NCI-H226 (cell line): ENCODE measurements at regions not wholly inside any gene's neighbourhood (a gene's known extent, or its start where the extent isn't known, plus 50 kb on each side); places are given as distances from the start of the nearest gene placed in this dataset.

Experiments used
- DNase-seq: peaks from one replicate; pipeline ENCODE4 v3.0.0-alpha.2; 2015

- DNase-seq, result no peak
Measured at GRCh38 chr2:71887196-71887595, 260.5 kb downstream of the CYP26B1 start.

DNA sequence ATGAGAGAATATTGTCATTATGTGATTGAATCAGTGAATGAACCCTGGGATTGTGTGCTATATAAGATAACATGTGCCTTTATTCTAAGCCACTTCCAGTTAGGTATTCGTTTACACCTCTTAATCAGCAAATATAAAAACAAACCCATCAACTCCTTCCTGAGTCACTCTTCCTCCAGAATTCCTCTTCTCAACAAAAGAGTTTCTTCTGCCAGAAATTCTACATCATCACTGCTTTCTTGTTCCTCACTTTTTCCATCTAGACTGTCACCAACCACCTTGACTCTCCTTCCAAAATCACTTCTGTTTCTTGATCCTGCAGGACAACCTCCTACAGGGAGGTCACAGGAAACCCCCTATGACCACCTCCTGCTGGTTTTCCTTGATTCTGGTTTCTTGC is 261.4 kb downstream of the CYP26B1 start:
- no peak for DNase-seq

- peak; percentile 48 for DNase-seq
Measured at GRCh38 chr2:71884303-71885042, 263.2 kb downstream of the CYP26B1 start.

- peak; percentile 86 for DNase-seq
Measured at GRCh38 chr2:71882949-71883472, 264.7 kb downstream of the CYP26B1 start.

- DNase-seq, result no peak
Measured at GRCh38 chr2:71882236-71882946, 265.3 kb downstream of the CYP26B1 start.

DNA sequence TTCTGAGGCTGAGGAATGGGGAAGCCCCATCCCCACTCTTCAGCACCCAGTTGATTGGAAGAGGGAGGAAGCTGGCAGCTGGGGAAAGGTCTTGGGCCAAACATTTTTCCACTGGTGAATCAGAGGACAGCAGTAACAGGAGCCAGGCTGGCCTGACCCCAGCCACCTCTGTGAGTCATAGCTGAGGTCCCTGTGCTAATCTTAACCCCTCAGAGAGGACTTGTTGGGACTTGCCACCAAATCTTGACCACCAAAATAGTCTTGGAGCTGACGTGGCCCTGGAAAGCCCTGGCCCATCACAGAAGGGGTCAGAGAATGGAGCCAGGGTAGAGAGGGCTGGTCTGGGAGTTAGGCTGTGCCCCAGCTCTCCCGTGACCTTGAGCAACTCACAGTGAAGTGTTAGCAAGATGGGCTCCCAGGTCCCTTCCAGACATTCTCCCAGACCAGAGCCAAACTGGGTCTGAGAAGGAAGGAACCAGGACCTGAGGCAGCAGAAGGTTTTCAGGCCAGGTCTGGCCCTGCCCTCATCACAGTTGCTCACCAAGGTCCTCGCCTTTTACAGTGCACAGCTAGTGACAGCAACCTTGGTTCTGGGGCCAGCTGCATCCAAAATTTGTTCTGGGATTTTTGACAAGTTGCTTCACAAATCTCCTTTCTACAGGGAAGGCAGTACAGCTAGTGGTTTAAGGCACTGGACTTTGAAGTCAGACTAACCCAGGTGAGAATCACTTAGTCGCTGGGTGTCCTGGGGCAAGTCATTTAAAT is 266.6 kb downstream of the CYP26B1 start:
- no peak for DNase-seq

GRCh38 chr2:71880287-71880686 is 267.4 kb downstream of the CYP26B1 start:
- no peak for DNase-seq

DNA sequence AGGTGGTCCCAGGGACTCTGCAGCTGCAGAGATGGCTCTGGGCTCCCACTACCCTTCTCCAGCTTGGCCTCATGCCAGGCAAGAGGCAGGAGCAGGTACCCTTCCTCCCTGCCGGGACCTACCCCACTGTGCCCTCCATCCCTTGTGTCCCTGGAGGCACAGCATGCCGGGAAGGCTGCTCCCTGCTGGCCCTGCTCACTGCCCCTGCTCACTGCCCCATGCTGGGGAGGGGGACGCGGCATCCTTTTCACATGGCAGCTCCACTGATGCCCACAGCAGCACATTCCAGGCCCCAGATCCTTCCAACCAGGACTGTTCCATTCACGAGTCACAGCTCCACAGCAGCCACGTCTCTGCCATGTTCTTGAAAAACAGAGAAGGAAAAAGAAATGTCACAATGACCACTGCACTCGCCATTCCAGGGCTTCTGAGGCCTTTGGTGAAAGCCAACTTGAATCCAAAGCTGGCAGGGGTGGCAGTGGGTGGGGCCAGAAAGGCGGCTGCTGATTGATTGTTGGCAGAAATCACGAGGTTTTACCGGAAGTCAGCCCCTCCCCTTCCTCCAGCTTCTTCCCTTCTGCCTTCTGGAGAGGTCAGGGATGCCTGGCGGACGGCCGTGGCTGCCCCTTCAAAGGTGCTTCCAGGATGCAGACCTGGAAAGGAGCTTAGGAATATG is 268.0 kb downstream of the CYP26B1 start:
- DNase-seq, result no peak

DNA sequence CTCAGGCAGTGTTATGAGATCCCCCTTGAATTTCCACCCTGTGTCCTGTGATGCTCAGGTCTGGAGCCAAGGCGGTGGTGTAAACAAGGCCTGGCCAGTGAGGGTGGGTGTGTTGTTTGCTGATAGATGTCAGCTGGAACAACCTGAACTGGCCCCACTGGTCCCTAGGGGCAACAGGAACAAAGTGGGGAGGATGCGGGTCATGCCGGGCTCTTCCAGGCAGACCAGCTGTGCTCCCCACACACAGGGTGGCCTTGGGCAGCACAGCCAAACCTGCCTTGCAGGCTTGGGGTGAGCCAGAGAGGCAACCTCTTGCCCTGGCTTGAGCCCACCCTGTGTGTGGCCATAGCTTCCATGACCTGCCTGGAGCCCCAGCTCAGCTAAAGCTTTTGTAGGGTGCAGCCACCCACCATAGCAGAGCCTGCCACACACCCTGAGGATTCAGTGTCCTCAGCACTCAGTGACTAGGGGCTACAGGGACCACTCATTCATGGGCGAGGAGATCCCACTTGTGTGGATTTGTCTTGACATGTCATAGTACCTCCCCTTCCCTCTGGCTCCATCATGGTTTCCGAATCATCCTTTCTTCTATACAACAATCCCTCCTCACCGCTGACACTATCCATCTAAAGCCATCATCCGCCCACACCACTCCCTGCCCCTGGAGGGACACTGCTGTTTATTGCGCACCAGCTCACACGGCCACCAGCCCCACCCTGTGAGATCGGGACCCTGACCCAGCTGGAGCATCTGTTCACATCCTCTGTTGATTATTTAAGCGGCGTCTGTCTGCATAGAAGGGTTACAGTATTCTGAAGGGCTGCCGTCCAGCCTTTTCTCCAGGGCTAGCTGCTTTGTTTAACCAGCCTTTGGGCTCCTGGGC is 268.8 kb downstream of the CYP26B1 start:
- DNase-seq, result no peak

DNA sequence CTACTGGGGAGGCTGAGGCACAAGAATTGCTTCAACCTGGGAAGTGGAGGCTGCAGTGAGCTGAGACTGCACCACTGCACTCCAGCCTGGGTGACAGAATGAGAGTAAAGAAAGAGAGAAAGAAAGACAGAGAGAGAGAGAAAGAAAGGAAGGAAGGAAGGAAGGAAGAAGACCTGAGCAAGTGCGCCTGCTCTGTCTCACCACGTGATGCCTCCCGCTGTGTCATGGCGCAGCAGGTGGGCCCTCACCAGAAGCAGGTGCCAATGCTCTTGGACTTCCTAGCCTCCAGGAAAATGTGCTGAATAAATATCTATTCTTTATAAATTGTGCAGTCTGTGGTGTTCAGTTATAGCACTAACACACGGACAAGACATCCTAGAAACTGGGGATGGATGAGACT is 270.0 kb downstream of the CYP26B1 start:
- no peak for DNase-seq

GRCh38 chr2:71876542-71877451 is 270.9 kb downstream of the CYP26B1 start:
- DNase-seq, result no peak

GRCh38 chr2:71872466-71873051 is 275.1 kb downstream of the CYP26B1 start:
- no peak for DNase-seq

GRCh38 chr2:71865391-71865965 is 282.2 kb downstream of the CYP26B1 start:
- DNase-seq, result no peak

GRCh38 chr2:71864085-71864484 is 283.6 kb downstream of the CYP26B1 start:
- no peak for DNase-seq

DNA sequence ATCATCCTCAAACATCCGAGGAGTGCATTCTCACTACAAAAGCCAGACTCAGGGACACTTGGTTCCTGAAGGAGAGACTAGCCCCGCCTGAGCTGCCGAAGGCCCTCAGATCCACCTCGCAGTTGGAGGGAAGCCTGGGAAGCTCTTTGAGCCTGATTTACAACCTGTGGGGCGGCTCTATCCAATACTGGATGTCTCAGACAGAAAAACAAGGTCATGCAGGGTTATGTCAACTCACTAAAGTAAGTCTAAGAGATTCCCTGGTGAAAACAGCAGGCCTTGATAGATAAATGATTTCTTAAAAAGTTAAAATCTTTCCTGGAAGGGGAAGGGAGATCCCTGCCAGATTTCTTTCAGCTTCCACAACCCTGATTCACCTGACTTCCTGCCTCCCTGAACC is 284.3 kb downstream of the CYP26B1 start:
- DNase-seq, result no peak

DNA sequence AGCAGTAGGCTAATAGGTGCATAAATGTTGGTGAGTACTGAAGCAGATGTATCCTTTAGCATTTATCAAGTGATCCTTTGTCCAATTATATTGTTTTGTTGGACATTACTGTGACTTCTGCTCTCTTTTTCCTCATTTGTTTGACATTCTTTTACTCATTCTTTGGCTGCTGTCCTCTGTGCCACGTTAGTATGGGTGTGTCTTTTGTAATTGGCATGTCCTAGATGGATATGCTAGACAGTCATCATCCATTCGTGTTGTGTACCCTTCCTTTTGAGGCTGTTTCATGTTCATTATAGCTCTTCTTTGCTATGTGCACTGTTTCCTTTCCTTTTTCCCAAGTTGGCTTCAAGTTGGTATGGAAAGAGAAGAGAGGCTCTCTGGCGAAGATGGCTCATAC is 284.7 kb downstream of the CYP26B1 start:
- no peak for DNase-seq

- DNase-seq, result no peak
Measured at GRCh38 chr2:71861186-71862160, 286.2 kb downstream of the CYP26B1 start.

DNA sequence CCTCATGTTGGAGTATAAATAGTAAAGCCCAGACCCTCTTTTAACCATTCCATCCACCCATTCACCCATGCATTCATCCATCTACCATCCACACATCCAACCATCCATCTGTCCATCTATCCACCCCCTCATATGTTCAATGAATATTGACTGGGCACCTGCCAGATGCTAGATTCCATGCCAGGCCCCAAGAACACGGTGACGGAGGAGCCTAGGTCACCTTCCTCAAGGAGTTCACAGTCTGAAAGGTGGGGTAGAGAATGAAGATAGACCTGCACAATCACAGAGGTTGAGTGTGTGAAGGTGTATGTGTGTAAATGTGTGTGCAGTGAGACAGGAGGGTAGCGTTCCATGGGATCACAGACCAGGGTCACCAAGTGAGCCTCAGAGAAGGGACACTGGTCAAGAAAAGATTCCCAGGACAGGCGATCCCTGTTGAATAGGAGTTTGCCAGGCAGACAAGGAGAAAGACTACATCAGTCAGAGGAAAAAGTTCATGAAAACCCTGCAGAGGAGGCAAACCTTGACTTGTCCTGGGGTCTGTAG is 287.2 kb downstream of the CYP26B1 start:
- DNase-seq, result no peak
